Osteoblast (primary cell): ENCODE measurements at regions not wholly inside any gene's neighbourhood (a gene's known extent, or its start where the extent isn't known, plus 50 kb on each side); places are given as distances from the start of the nearest gene placed in this dataset.

Experiments
- DNase-seq: peaks from one replicate; pipeline ENCODE4 v3.0.0; 2011; ENCODE audit warnings: low spot score, mixed read lengths; ENCODE audit not compliant: insufficient read length; ENCODE audit errors: missing footprints
- H2AFZ ChIP-seq: 2 replicates; pipeline ENCODE4 v1.6.0; 2011; ENCODE audit warnings: mild to moderate bottlenecking, low read length
- H3K27ac ChIP-seq: 2 replicates; pipeline ENCODE4 v1.5.1; 2011; ENCODE audit warnings: mild to moderate bottlenecking, low read depth, low read length, moderate library complexity
- H3K27me3 ChIP-seq: 2 replicates; pipeline ENCODE4 v1.6.0; 2012; ENCODE audit warnings: mild to moderate bottlenecking, control low read depth, inconsistent platforms, low read length, moderate library complexity; ENCODE audit not compliant: insufficient read depth
- H3K36me3 ChIP-seq: 2 replicates; pipeline ENCODE4 v1.5.1; 2011; ENCODE audit warnings: mild to moderate bottlenecking, low read length, control low read depth, moderate library complexity; ENCODE audit not compliant: insufficient read depth
- H3K4me1 ChIP-seq: 2 replicates; pipeline ENCODE4 v1.5.1; 2011; ENCODE audit warnings: mild to moderate bottlenecking, low read length, control low read depth, moderate library complexity; ENCODE audit not compliant: insufficient read depth
- H3K4me2 ChIP-seq: 2 replicates; pipeline ENCODE4 v1.6.0; 2011; ENCODE audit warnings: mild to moderate bottlenecking, low read length; ENCODE audit not compliant: insufficient read depth
- H3K4me3 ChIP-seq: fragments of 200-600 bp; sonication (generic); 3 replicates; pipeline ENCODE4 v1.5.1; 2012; ENCODE audit warnings: mild to moderate bottlenecking, low read length, inconsistent platforms; ENCODE audit not compliant: insufficient read depth
- H3K79me2 ChIP-seq: 2 replicates; pipeline ENCODE4 v1.6.0; 2012; ENCODE audit warnings: mild to moderate bottlenecking, low read length, control low read depth, inconsistent platforms; ENCODE audit not compliant: insufficient read depth
- H3K9me3 ChIP-seq: 2 replicates; pipeline ENCODE4 v1.5.1; 2011; ENCODE audit warnings: low read depth, low read length, control low read depth
- H4K20me1 ChIP-seq: 2 replicates; pipeline ENCODE4 v1.6.0; 2012; ENCODE audit warnings: mild to moderate bottlenecking, low read length, control low read depth; ENCODE audit not compliant: insufficient read depth
- CTCF ChIP-seq: IDR thresholded peaks from 2 replicates; pipeline ENCODE4 v1.5.1; 2011; ENCODE audit warnings: mild to moderate bottlenecking, low read depth, low read length, moderate library complexity; ENCODE audit errors: extremely low read depth

GRCh38 chr2:67179526-67179925 lies 217.6 kb upstream of the ETAA1 start:
- no peak overlapping the region for H3K4me3 ChIP-seq
- DNase-seq: no peak
- no peak for TF ChIP-seq CTCF

GRCh38 chr2:67180841-67181240 lies 216.3 kb upstream of the ETAA1 start:
- no peaks in the 10 kb centered on the region for H3K9me3 ChIP-seq
- no peak overlapping the region for H3K4me2 ChIP-seq
- no peak overlapping the region for H3K27ac ChIP-seq
- no peak overlapping the region for H3K4me3 ChIP-seq
- no peaks in the 10 kb centered on the region for H4K20me1 ChIP-seq
- H3K27me3 ChIP-seq: no peaks in the 10 kb centered on the region
- H2AFZ ChIP-seq: no peak overlapping the region
- DNase-seq: no peak
- TF ChIP-seq CTCF: no peak
- no peaks in the 10 kb centered on the region for H3K36me3 ChIP-seq
- no peaks in the 10 kb centered on the region for H3K79me2 ChIP-seq
- no peaks in the 10 kb centered on the region for H3K4me1 ChIP-seq

More at GRCh38 chr2:67179526-67179925, 217.6 kb upstream of the ETAA1 start:
- Histone ChIP-seq H3K9me3 (no peaks in the 10 kb centered on the region), H3K27ac (no peak overlapping the region), H3K79me2 (no peaks in the 10 kb centered on the region), H3K27me3 (no peaks in the 10 kb centered on the region), H3K4me2 (no peak overlapping the region), H3K4me1 (no peaks in the 10 kb centered on the region), H3K36me3 (no peaks in the 10 kb centered on the region), H4K20me1 (no peaks in the 10 kb centered on the region), H2AFZ (no peak overlapping the region)

- no peak overlapping the region for H3K27ac ChIP-seq
- DNase-seq: no peak
- no peaks in the 10 kb centered on the region for H3K36me3 ChIP-seq
- no peaks in the 10 kb centered on the region for H3K4me1 ChIP-seq
- H2AFZ ChIP-seq: no peak overlapping the region
- H3K4me2 ChIP-seq: no peak overlapping the region
- no peaks in the 10 kb centered on the region for H4K20me1 ChIP-seq
- TF ChIP-seq CTCF: no peak
- H3K4me3 ChIP-seq: no peak overlapping the region
- H3K27me3 ChIP-seq: no peaks in the 10 kb centered on the region
- no peaks in the 10 kb centered on the region for H3K79me2 ChIP-seq
- H3K9me3 ChIP-seq: no peaks in the 10 kb centered on the region
Observed at GRCh38 chr2:67182884-67183283, 214.2 kb upstream of the ETAA1 start.

- no peaks in the 10 kb centered on the region for H3K9me3 ChIP-seq
- TF ChIP-seq CTCF: no peak
- H3K79me2 ChIP-seq: no peaks in the 10 kb centered on the region
- no peaks in the 10 kb centered on the region for H3K4me1 ChIP-seq
- no peak overlapping the region for H3K4me3 ChIP-seq
- no peak overlapping the region for H2AFZ ChIP-seq
- no peaks in the 10 kb centered on the region for H3K36me3 ChIP-seq
- DNase-seq: no peak
- no peaks in the 10 kb centered on the region for H3K27me3 ChIP-seq
- H3K4me2 ChIP-seq: no peak overlapping the region
- no peaks in the 10 kb centered on the region for H4K20me1 ChIP-seq
- H3K27ac ChIP-seq: no peak overlapping the region
Observed at GRCh38 chr2:67186326-67186725, 210.8 kb upstream of the ETAA1 start.
